ENCODE measurements at regions not wholly inside any gene's neighbourhood (a gene's known extent, or its start where the extent isn't known, plus 50 kb on each side); places are given as distances from the start of the nearest gene placed in this dataset.

DNA sequence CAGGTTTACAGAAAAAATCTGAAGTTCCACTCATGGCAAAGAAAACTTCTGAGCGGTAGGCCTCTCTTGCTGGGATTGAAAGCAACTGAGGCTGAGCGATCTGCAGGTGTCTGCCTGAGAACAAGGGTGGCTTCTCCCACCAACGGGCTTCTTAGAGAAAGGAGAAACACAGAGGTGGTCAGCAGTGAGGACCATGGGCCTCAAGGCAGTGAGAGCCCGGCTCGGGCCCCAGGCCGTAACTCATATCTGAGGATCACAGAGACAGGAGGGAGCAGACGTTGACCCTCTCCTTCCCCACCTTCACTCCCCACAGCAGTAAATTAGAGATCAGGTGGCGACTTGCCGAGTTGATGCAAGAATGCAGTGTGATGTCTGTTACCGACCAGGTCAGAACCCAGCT, 50.9 kb upstream of the RTL6 start:
- H3K4me1 ChIP-seq: no peaks in the 10 kb centered on the region
- TF ChIP-seq POLR2A (IDR thresholded peaks at IDR 0.05): no peak
- TF ChIP-seq, protein P1, sequence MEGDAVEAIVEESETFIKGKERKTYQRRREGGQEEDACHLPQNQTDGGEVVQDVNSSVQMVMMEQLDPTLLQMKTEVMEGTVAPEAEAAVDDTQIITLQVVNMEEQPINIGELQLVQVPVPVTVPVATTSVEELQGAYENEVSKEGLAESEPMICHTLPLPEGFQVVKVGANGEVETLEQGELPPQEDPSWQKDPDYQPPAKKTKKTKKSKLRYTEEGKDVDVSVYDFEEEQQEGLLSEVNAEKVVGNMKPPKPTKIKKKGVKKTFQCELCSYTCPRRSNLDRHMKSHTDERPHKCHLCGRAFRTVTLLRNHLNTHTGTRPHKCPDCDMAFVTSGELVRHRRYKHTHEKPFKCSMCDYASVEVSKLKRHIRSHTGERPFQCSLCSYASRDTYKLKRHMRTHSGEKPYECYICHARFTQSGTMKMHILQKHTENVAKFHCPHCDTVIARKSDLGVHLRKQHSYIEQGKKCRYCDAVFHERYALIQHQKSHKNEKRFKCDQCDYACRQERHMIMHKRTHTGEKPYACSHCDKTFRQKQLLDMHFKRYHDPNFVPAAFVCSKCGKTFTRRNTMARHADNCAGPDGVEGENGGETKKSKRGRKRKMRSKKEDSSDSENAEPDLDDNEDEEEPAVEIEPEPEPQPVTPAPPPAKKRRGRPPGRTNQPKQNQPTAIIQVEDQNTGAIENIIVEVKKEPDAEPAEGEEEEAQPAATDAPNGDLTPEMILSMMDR (IDR thresholded peaks at IDR 0.05): no peak
- no peaks in the 10 kb centered on the region for H3K36me3 ChIP-seq (ENCODE audit: low read depth, missing control alignments)
- intact Hi-C loops (cut with DNase I; ENCODE audit: low total_unique reads): no loop called here
- no peaks in the 10 kb centered on the region for H3K27me3 ChIP-seq
- H3K4me3 ChIP-seq: no peak overlapping the region
- DNase-seq: no peak
- H3K27ac ChIP-seq: no peak overlapping the region
- no peaks in the 10 kb centered on the region for H3K9me3 ChIP-seq
- WGBS, 2 donors: 87 to 89% methylated on average over 10 of the region's 10 CpGs

Data from testis (tissue), 2 donors.